Omental fat pad (tissue), 3 donors: ENCODE measurements at regions not wholly inside any gene's neighbourhood (a gene's known extent, or its start where the extent isn't known, plus 50 kb on each side); places are given as distances from the start of the nearest gene placed in this dataset.

Experiments used
- ATAC-seq: fragments of 150-250 bp; one replicate; pipeline ENCODE4 v1.9.1; 2016; ENCODE audit warnings: mild to moderate bottlenecking, moderate library complexity; ENCODE audit not compliant: low FRiP score
- DNase-seq: peaks from one replicate; pipeline ENCODE4 v3.0.0-alpha.2; 2019; ENCODE audit warnings: low spot score
- CTCF ChIP-seq, 3 donors: fragments of 450-650 bp; IDR thresholded peaks; one replicate each; pipeline ENCODE4 v1.5.1; 2016 to 2017; ENCODE audit warnings: antibody characterized with exemption in 3 of 3, mild to moderate bottlenecking in 3 of 3, moderate library complexity in 2 of 3

DNA sequence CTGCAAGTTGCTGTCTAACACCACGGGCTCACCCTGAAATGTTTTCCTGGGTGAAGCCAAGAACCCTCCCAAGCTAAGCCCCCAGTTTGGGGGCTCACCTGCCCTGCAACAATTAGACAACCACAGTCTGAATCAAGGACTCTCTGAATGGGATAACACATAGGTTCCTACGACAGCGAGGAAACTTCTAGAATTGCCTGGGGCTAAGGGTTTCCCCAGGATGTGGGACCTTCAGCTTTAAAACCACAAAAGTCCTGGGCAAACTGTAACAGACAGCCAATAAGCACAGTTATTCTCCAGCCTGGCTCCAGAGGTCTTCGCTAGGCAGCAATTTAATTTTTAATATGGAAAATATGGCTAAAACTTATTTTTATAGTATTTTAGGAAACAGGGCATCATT lies 162.6 kb downstream of the PRKX start:
- no peak for ATAC-seq
- TF ChIP-seq CTCF (IDR thresholded peaks at IDR 0.05): no peak
- DNase-seq: no peak

DNA sequence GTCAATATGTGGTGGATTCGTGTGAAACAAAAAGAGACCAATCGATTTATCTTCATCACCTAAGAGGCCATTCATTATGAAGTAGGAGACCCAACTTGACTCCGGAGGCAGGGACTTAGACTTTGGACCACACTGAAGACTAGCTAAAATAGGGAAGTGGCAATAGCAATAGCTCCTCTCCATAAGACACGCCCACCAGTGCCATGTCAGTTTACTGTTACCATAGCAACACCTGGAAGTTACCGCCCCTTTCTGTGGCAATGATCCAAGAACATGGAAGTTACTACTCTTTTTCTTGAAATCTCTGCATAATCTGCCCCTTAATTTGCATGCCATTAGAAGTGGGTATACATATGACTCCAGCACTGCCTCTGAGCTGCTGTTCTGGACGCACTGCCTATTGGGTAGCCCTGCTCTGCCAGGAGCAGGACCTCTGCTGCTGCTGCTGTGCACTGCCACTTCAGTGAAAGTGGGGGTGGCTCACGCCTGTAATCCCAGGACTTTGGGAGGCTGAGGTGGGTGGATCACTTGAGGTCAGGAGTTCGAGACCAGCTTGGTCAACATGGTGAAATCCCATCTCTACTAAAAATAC lies 163.2 kb downstream of the PRKX start:
- TF ChIP-seq CTCF (IDR thresholded peaks at IDR 0.05): no peak
- no peak for ATAC-seq
- DNase-seq: no peak

- TF ChIP-seq CTCF (IDR thresholded peaks at IDR 0.05): no peak
- ATAC-seq: peak; percentile 77
- no peak for DNase-seq
Observed at GRCh38 chrX:3549411-3549911, 164.0 kb downstream of the PRKX start.

- DNase-seq: no peak
- peak; percentile 89 for ATAC-seq
- TF ChIP-seq CTCF (IDR thresholded peaks at IDR 0.05): no peak
Observed at GRCh38 chrX:3548765-3549391, 164.6 kb downstream of the PRKX start.

DNA sequence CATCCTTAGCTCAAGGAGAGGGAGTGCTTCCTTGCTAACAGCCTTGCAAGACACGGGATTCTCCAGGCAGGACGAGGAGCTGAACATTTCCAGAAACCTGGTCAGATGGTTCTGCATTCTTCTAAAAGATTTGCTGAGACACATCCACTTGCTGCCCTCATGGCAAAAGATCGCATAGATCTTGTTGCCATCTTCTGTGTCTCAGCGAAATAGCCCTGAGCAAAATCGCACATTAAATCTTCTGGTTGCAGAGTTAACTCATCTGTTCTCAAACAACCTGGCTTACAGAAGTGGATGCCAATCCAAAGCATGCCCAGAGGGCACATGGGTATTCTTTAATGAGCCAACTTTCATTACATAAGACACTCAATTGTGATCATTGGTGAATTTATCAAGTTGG lies 167.5 kb downstream of the PRKX start:
- DNase-seq (no peak), ATAC-seq (no peak)
- no peak for TF ChIP-seq CTCF (IDR thresholded peaks at IDR 0.05)

DNA sequence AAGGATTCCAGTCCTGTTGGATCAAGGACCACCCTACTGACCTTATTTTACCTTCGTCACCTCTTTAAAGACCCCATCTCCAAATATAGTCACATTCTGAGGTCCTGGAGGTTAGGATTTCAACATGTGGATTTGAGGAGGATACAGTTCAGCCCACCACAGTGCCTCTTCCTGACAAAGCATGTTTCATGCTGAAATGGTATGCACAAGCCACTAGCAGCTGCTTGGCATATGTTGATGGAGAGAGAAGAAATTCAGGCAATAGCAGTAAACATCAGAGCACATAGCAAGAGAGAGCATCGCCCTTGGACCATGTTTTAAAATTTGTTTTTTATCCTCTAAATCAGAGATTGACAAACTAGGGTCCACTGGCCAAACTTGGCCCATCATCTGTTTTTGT lies 172.1 kb downstream of the PRKX start:
- ATAC-seq (no peak), DNase-seq (no peak)
- TF ChIP-seq CTCF (IDR thresholded peaks at IDR 0.05): no peak

GRCh38 chrX:3540105-3540504 lies 173.3 kb downstream of the PRKX start:
- ATAC-seq (no peak), DNase-seq (no peak)
- no peak for TF ChIP-seq CTCF (IDR thresholded peaks at IDR 0.05)
